RWPE1 (cell line): ENCODE measurements at regions not wholly inside any gene's neighbourhood (a gene's known extent, or its start where the extent isn't known, plus 50 kb on each side); places are given as distances from the start of the nearest gene placed in this dataset.
"Not testable (repeated sequence)": the region's sequence is repeated elsewhere in the genome, so short reads cannot be mapped to it uniquely, and the experiment has no call there.

Experiments
- CTCF ChIA-PET: fragments of 350-600 bp; sonication (Branson Sonifier 250); formaldehyde crosslinking; extraction: SDS; loops from one replicate; lab custom pipeline; 2021; lab: Yijun Ruan, JAX
- POLR2A ChIA-PET: fragments of 400-600 bp; formaldehyde crosslinking; extraction: SDS; loops from one replicate; lab custom pipeline; 2020; ENCODE audit warnings: antibody characterized with exemption; ENCODE audit not compliant: low non-redundant PET; lab: Yijun Ruan, JAX
- DNase-seq: peaks from one replicate; pipeline ENCODE4 v3.0.0; 2012; ENCODE audit warnings: low spot score
- H3K27ac ChIP-seq: fragments of 450-650 bp; 2 replicates; pipeline ENCODE4 v1.5.1; 2017
- TF ChIP-seq, protein P1 (sequence below): fragments of 450-650 bp; conservative IDR thresholded peaks from 2 replicates; pipeline ENCODE4 v1.5.1; 2017; ENCODE audit warnings: low read depth, mild to moderate bottlenecking

DNA sequence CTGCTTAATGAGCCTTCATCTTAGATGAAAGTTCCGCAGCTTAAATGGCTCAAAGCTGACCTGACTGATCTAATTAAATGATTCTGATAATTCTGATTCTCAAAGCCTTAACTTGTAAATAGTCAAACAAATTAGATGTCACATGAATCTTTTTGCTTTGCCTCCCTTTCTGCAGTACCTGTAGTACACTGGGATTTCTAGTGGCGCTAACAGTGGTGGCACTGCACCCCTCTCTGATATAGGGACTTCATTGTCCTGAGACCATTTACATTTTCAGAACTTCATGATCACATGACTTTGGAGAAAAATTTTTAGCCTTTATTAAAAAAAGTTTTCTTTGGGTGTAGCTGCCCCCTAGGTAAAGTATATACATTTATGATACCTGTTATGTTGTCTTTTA, 546.7 kb upstream of the ADGRL2 start:
- TF ChIP-seq, protein P1, sequence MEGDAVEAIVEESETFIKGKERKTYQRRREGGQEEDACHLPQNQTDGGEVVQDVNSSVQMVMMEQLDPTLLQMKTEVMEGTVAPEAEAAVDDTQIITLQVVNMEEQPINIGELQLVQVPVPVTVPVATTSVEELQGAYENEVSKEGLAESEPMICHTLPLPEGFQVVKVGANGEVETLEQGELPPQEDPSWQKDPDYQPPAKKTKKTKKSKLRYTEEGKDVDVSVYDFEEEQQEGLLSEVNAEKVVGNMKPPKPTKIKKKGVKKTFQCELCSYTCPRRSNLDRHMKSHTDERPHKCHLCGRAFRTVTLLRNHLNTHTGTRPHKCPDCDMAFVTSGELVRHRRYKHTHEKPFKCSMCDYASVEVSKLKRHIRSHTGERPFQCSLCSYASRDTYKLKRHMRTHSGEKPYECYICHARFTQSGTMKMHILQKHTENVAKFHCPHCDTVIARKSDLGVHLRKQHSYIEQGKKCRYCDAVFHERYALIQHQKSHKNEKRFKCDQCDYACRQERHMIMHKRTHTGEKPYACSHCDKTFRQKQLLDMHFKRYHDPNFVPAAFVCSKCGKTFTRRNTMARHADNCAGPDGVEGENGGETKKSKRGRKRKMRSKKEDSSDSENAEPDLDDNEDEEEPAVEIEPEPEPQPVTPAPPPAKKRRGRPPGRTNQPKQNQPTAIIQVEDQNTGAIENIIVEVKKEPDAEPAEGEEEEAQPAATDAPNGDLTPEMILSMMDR = no peak
- CTCF ChIA-PET = interaction anchor here (0.5 to 0.7 kb wide), 2 partner anchors 45 to 214 kb away, joined by 3 to 4 read pairs; no protein-coding TSS in a partner anchor
- H3K27ac ChIP-seq = no peak overlapping the region
- DNase-seq = no peak
- POLR2A ChIA-PET = no interaction called here

DNA sequence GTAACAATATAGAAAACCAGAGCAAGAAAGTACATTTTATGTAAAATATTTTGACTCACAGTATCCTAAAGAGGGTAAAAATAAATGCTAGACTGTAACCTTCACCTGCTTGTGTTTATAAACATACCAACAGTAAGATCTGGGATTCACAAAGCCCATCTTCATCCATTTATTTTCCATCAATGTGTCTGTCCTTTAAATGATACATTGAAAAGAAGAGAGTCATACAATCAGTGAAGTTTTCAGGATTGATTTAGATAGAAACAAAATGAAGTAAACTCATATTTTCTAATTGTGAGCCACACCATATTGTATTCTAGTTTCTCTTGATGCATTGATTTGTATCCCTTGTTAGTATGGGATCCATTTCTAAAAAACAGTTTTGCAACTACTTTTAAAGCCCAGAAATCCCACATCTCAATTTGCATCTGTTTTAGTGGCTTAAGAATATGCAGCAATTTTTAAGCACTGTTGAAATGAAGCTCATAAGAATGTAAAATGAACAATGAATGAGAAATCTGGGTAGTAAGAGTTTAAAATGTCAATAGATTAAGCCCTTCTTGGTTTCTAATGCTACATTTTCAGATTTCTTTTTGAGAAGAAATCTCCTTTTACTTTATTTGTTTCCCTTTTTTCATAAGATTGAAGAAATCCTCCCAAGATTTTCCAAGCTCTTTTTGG, 548.1 kb upstream of the ADGRL2 start:
- no peak for DNase-seq
- H3K27ac ChIP-seq = no peak overlapping the region
- ChIA-PET CTCF (no interaction called here), POLR2A (interaction anchor here (0.7 kb wide), 1 partner anchor 584 kb away, joined by 14 read pairs; no protein-coding TSS in a partner anchor)
- TF ChIP-seq, protein P1 = no peak

GRCh38 chr1:81250825-81251224, 549.9 kb upstream of the ADGRL2 start:
- CTCF ChIA-PET, POLR2A ChIA-PET, DNase-seq, H3K27ac ChIP-seq: not testable (repeated sequence)

GRCh38 chr1:81245084-81245715, 555.5 kb upstream of the ADGRL2 start:
- POLR2A ChIA-PET, H3K27ac ChIP-seq, DNase-seq, CTCF ChIA-PET: not testable (repeated sequence)

DNA sequence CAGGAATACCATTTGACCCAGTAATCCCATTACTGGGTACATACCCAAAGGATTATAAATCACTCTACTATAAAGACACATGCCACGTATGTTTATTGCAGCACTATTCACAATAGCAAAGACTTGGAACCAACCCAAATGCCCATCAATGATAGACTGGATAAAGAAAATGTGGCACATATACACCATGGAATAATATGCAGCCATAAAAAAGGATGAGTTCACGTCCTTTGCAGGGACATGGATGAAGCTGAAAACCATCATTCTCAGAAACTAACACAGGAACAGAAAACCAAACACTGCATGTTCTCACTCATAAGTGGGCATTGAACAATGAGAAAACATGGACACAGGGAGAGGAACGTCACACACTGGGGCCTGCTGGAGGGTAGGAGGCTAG, 556.1 kb upstream of the ADGRL2 start:
- H3K27ac ChIP-seq, POLR2A ChIA-PET, CTCF ChIA-PET, DNase-seq: not testable (repeated sequence)

DNA sequence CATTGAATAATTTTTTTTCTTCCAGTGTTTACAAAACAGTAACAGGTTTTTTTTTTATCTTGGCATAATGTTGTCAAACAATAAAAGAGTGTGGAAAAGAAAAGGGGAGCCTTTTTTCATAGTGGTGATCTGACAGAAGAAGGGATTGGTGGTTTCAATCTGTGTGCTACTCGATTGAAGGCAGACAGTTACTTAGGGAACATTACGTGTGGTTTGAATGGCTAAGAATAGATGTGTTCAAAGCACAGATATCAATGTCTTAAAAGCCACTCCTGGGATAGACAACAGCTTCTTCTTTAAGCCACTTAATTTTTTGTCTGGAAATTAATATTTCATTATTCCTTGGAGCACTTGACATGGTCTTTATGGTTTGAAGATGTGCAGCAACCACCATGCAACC, 558.6 kb upstream of the ADGRL2 start:
- POLR2A ChIA-PET = no interaction called here
- TF ChIP-seq, protein P1 = no peak
- CTCF ChIA-PET = no interaction called here
- no peak overlapping the region for H3K27ac ChIP-seq
- no peak for DNase-seq

DNA sequence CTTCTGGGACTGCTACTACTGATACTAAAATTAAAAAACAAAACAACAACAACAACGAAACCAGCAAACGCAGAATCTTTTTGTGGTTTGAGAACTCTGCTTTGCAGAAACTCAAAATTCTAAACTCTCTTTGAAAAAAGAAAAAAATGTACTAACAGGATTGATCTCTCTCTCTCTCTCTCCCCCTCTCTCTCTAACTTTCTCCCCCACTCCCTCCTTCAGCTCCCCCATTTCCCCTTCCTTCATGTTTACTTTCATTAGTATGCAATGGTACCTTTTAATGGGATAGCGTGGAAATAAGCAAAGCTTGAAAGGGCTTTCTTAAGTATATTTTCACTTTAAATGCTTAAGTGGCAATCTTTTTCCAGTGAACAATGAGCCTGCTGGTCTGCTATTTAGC, 562.6 kb upstream of the ADGRL2 start:
- ChIA-PET POLR2A (no interaction called here), CTCF (interaction anchor here (0.6 to 0.7 kb wide), 2 partner anchors 321 to 1046 kb away, joined by 3 read pairs; no protein-coding TSS in a partner anchor)
- TF ChIP-seq, protein P1 = no peak
- DNase-seq = no peak
- H3K27ac ChIP-seq = no peak overlapping the region

- DNase-seq = no peak
- no peak overlapping the region for H3K27ac ChIP-seq
- POLR2A ChIA-PET = no interaction called here
- TF ChIP-seq, protein P1 = no peak
- CTCF ChIA-PET = interaction anchor here (0.7 kb wide), 1 partner anchor 1047 kb away, joined by 3 read pairs; no protein-coding TSS in a partner anchor
Observed at GRCh38 chr1:81237473-81238089, 563.2 kb upstream of the ADGRL2 start.
